Bone marrow (tissue), 2 donors: ENCODE measurements at regions not wholly inside any gene's neighbourhood (a gene's known extent, or its start where the extent isn't known, plus 50 kb on each side); places are given as distances from the start of the nearest gene placed in this dataset.

Experiments
- DNase-seq, 2 donors: peaks; one replicate each; lab custom pipeline; 2025; lab: John Stamatoyannopoulos, UW

DNA sequence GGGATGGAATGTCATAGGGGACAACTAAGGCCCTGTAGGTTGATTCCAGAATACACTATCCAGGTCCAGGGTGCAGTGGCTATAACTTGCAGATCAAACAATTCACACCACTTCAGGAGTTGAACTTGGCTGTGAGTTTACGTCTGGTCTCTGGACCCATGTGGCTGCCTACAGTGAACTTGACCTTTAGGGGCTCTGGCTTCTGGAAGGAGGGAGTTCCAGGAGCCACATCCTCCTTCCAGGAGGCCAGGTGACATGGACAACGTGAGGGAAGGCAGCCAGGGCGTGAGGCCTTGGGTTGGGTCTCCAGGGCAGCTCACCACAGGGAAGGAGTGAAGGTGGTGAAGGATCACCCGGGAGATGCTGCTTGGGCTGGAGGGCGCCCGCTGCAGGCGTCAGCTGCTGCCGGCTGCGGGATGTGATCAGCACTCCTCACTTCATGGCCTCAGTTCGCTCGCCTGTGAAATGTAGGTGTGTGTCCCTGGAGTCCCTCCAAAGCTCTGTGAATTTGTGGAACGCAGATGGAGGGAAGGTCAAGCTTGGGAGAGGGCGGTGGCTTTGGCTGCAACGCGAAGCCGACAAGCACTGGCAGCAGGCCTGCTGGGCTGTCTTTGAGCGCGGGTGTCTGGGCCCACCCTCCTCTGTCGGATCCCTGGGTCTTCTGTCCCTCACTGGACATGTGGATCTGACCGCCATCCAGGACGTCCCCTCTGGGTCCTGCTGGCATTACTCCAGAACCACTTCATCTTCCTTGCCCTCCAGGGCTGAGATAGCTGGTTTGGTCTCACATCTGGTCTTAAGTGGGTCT, 146.5 kb downstream of the GLI2 start:
- no peak for DNase-seq

DNA sequence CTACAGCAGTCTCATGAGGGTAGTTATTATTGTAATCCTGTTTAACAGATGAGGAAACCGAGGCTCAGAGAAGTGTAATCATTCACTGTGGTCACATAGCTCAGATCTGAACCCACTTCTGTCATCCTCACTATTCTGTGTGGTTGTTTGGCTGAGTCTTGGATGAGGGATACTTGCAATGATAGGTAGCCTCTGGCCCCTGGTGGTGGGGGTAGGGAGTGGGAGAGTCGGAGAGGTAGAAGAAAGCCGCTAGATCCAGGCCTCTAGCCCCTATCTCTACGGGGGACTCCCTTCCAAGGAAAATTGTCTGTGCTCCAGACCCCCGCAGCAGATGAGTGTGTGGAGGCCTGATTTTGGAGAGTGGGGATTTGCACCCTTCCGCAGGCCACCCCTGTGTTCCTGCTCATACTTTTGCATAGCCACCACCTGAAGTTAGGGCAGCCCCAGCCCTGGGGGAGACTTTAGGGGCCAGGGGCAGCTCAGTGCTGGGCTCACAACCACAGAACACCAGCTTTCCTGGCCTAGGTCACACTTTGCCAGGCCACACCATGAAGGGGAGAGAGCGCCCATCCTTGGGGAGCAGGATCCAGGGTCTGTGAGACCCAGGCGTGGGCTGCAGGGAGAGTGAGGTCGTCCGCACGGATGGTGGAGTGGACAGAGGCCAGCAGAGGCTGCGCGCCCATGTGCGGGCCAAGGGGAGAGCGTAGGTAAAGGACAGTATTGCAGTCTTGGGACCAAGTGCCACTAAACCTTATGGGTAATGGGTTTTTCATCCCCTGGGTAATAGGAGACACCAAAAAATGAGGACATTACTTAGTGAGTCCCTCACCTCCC, 148.2 kb downstream of the GLI2 start:
- no peak for DNase-seq

DNA sequence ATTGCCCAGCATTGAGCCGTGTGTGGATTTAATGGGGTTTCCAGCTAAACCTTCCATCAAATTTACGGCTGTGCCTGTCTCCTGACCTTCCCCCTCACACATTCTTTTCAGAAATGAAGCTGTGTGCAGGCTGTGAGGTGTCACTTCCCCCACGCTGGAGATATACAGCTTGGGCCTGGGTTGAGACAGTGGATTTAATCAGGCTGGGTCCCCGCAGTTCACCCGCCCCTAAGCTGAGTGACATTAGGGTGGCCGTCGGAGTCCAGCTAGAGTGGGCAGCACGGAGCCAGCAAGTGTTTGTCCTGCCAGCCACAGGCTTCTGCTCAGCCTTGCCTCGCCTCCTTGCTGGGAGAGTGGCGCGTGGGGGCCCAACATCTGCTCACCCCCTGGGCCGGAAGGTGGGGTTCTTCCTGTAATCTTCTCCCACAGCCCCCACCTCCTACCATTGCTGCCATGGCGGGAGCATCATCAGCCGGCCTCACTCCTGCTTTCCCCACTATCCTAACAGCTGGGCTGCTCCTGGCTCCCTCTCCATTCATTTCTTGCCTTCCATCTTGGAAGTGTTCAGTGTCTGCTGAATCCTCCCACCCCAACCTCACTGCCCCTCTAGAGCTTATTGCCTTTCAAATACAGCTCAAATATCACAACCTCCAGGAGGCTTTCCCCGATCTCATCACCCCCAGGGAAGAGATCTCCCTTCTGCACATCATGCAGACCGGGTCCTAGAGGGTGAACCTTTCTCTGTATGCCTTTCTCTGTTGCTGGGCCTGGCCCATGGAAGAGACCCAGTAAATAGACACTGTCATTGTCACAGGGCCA, 149.0 kb downstream of the GLI2 start:
- DNase-seq, result no peak

DNA sequence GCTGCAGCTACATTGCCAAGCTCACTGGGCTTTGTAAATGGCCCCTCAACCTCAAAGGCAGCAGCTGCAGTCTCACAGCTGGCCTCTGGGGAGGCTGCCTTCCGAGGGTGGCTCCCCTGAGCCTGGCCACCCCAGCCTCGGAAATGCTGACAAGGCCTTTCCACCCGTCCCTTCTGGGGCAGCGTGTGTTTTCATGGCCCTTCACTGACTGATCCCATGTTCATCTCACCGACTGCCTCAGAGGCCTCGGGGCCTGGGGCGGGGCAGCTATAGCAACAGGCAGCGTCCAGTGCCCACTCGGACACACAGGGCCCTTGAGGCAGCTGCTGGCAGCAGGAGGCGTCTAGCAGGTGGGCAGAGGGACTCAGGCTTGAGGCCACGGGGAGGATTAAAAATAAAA, 149.7 kb downstream of the GLI2 start:
- DNase-seq, result no peak

DNA sequence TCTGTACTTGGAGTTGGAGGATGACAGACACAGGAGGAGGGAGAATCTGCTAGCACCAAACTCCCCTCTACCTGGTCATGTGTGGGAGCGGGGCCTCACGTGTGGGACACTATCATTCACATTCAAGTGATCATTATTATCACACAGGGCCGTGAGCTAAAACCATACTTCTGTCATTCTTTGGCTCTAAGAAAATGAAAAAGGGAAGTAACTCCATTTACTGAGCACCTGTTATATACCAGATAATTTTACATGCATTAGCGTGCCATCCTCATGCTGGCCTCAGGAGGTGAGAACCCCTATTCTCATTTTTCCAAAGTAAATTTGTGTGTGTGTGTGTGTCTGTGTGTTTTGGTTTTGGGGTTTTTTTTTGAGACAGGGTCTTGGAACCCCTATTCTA, 150.1 kb downstream of the GLI2 start:
- no peak for DNase-seq

GRCh38 chr2:120886534-120887319, 151.1 kb downstream of the GLI2 start:
- no peak for DNase-seq

DNA sequence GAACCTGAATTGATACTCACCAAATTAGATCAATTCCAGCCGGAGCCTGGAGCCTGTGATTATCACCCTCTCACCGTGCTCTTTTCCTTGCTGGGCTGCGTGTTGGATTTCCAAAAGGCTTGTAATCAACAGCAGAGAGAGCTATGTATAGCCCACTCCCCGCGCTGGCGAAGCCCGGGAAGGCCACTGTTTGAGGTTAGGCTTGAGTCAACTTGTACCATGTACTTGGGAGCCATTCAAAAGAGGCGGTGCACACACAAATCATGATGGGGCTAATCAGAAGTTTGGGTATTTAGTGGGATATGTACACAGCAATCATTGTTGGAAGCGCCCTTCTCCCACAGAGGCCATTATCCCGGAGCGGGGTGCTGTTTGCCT, 151.6 kb downstream of the GLI2 start:
- DNase-seq, result no peak

DNA sequence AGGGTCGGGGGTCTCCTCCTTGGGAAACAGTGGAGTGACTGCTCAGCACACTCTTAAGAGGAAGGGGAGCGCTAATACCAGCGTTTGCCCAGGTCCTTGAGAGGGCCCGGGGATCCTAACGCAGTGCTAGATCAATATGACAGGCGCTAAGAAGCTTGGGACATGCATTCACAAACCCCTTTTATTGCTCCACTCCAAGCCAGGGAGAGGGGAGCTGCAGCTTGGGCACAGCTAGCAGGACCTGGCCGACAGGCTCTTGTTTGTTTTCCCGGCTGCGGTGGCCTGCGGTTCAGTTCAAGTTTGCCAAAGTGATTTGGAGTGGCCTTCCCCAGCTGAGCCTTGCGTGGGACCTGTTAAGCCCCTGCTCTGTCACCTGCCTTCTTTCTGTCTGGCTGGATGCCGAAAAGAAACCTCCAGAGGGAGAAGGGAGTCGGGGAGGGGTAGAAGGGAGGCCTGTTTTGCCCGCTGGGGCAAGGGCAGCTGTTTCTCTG, 152.1 kb downstream of the GLI2 start:
- DNase-seq, result no peak

DNA sequence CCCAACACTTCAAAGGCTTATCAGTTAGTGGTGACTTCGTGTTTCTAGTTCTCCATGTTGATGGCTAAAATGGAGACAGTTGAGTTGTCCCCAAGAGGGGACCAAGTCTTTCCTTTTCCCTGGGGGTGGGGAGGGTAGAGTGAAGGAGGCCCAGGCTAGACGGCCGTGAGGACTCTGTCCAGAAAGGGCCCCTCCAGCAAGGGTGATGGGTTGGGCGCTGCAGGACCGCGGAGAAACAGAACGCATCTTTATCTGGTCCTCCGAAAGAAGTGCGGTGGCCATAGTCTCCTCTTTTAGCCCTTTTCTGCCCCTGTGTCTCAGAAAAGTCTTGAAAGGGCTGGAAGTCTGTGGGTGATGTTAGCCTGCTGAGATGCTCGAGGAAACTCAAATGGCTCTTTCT, 153.2 kb downstream of the GLI2 start:
- no peak for DNase-seq

DNA sequence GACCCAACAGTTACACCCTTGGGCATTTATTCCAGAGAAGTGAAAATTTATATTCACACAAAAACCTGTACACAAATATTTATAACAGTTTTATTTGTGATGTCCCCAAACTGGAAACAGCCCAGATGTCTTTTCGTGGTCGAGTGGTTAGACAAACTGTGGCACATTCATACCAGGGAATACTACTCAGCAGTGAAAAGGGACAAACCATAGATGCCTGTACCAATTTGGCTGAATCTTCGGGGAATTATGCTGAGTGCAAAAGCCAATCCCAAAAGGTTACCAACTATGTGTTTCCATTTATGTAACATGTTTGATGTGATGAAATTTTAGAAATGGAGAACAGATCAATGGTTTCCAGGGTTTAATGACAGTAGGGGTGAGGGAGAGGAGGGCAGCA, 154.3 kb downstream of the GLI2 start:
- DNase-seq, result no peak

- no peak for DNase-seq
Observed at GRCh38 chr2:120890566-120891360, 155.1 kb downstream of the GLI2 start.

GRCh38 chr2:120892271-120892966, 156.8 kb downstream of the GLI2 start:
- DNase-seq, result no peak

GRCh38 chr2:120892967-120893667, 157.4 kb downstream of the GLI2 start:
- no peak for DNase-seq

DNA sequence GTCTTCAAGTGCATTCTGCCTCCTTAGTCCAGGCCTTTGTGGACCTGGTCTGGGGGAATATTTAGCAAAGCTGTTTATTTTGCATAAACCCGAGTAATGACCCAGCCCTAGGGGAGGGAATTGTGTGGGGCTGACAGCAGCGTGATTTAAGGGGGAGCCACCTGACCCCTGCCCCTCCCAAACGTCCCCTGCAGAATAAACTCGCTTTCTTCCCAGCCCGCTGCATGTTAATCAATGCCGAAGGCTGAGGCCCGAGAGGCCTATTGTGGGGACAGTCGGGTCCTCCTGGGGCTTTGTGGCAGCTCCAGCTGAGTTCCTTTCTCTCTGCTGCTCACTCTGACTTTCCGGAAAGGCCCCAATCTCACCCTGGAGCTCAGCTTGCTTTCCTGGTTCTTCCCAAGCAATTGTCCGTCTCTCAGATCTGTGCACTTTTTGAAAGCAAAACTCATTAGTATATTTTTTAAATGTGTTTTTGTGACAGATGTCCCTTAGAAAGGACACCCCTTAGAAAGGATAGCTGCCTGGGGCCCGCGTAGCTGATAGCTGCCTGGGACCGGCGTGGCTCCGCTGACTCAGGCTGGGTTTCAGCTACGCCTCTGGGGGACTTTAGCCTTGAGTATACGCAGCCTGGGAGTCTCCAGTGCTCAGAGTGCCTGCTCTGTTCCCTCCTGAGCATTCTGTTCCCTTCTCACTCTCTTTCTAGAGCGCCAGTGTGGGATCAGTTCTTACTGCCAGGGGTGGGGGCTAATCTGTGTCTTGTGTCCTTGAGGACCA, 158.3 kb downstream of the GLI2 start:
- no peak for DNase-seq

- no peak for DNase-seq
Observed at GRCh38 chr2:120894966-120895365, 159.3 kb downstream of the GLI2 start.

- DNase-seq, result no peak
Observed at GRCh38 chr2:120896126-120896525, 160.5 kb downstream of the GLI2 start.

DNA sequence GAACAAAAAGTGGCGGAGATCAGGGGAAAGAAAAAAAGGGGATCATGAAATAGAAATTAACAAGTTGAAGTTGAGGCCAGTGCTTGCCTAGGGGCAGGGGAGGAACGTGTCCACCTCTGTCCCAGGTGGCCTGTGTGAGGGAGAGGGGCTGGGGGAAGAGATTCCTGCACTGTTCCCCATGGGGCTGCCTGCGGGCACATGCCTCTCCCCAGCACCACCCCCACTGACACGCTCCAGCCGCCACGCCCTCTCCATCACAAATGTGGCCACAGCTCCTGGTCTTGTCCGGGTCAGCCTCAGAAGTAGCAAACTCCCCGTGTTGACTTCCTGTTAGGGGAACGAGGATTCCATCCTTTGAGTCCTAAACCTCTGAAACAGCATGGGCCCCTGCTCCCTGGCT, 161.2 kb downstream of the GLI2 start:
- no peak for DNase-seq

DNA sequence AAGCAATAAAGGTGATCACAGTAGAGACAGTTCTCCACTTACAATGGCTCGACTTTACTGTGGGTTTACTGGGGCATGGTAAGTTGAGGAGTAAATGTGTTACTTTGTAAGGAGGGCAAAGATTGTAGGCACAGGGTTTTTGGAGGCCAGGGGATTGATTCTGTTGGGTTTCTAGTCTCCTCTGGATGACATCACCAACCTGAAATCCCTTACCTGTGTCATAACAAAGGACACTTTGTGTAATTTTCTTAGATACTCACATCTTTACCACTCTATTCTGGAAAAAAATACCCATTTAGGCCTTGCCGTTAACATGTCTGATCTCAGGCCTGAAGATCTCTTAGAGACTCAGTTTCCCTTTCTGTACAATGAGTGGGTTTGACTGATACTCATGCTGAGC, 161.7 kb downstream of the GLI2 start:
- no peak for DNase-seq

- no peak for DNase-seq
Observed at GRCh38 chr2:120898496-120898895, 162.8 kb downstream of the GLI2 start.
